ENCODE measurements at regions not wholly inside any gene's neighbourhood (a gene's known extent, or its start where the extent isn't known, plus 50 kb on each side); places are given as distances from the start of the nearest gene placed in this dataset.
A peak's percentile ranks its signal among the peaks of the same experiment; 100 is the strongest.

DNA sequence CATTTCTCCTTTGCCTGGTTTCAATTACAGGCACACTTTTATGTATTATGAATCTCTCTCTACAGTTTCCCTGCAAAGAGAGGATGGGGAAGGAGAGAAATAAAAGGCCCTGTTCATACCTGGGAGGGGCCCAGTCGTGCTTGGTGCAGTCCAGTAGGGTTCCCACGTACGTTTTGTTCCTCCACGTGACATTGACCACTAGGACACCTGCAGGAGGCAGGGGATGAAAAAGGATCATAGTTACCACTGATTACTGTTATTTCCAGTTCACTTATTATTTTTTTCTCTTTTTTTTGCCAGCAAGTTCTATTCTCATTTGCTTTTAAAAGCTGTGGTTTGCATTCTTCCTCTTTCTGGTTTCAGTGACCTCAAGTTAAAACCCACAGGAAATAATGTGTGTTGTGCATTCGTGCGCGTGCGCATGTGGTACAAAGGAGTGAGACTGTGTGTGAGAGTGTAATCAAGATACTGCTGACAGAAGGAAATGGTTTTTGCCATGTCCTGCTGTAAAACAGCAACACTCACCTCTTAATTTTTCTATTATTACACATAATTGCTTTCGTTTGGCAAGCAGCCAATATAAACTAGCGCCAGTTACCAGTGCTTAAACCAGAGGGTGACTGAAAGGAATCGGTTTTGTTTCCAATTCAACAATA is 96.8 kb downstream of the ZNF608 start:
- H3K9me3 Mint-ChIP-seq: no peaks in the 10 kb centered on the region
- ATAC-seq (ENCODE audit: low read depth in 2 of 2) (peak; percentile 78 to 82), DNase-seq (peak; percentile 96)
- peak overlapping the region; percentile 76 to 91 (median 86) for H3K4me3 Mint-ChIP-seq
- H3K36me3 Mint-ChIP-seq: peaks cover 0 to 9% of the 10 kb centered on the region in 2 donors
- peaks cover 6 to 14% (median 11%) of the 10 kb centered on the region in 3 donors for H3K27me3 Mint-ChIP-seq
- H3K4me1 Mint-ChIP-seq: peaks cover 55 to 85% (median 76%) of the 10 kb centered on the region in 3 donors
- H3K27ac Mint-ChIP-seq: peak overlapping the region; percentile 70 to 97 (median 94)

DNA sequence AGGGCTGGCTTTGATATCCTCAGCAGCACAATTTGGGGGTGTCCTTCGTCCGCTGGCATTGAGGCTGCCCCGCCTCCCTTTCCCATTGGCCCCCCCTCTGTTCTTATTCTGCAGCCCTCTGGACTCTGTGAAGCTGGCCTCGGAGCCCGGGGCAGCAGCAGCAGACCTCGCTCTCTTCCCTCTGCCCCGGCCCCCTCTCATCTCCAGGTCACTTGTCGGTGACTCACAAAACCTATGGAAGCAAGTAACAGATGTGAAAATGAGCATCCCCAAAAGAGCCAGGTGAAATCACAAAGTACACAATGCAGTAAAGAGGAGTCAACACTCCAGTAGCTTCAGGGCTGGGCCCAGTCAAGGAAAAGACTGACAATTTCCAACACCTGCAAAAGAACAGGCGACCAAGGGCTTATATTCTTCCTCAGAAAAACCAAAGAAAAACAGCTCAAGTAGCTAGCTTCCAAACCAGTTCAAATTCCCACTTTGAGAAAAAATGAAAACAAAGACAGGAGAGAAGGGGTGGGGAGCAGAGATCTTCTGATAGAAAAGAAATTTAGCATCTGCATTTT is 97.5 kb downstream of the ZNF608 start:
- no peaks in the 10 kb centered on the region for H3K9me3 Mint-ChIP-seq
- peaks cover 6 to 14% (median 11%) of the 10 kb centered on the region in 3 donors for H3K27me3 Mint-ChIP-seq
- H3K27ac Mint-ChIP-seq: peak overlapping the region; percentile 70 to 97 (median 94)
- ATAC-seq (ENCODE audit: low read depth in 2 of 2): no peak
- H3K4me3 Mint-ChIP-seq: peak overlapping the region; percentile 76 to 90 (median 86)
- peaks cover 0 to 9% of the 10 kb centered on the region in 2 donors for H3K36me3 Mint-ChIP-seq
- no peak for DNase-seq
- H3K4me1 Mint-ChIP-seq: peaks cover 55 to 85% (median 76%) of the 10 kb centered on the region in 3 donors

DNA sequence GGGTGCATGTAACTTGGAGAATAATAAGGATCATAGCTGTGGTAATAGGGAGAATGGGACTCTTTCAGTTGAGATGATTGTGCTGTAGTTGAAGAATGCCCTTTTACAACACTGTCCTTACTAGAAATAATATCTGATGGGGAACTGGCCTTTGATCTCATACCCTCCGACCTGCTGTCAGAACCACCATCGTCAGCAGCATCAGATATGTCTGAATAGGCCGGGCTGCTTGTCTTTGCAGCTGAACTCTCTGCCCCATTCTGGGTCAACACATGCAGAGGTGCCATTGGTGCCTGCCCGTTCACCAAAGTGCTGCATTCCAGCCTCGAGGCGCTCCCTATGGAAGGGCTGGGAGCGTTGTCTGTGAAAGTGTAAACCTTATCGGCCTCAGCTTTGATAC is 99.1 kb downstream of the ZNF608 start:
- ATAC-seq (ENCODE audit: low read depth in 2 of 2): no peak
- Mint-ChIP-seq H3K4me1 (peaks cover 47 to 74% (median 70%) of the 10 kb centered on the region in 3 donors), H3K27ac (peak overlapping the region in 2 of 6 donors; percentile 70 to 75), H3K36me3 (peaks cover 0 to 10% of the 10 kb centered on the region in 2 donors), H3K4me3 (peak overlapping the region in 4 of 8 donors; percentile 13 to 79 (median 42)), H3K27me3 (peaks cover 6 to 14% (median 11%) of the 10 kb centered on the region in 3 donors), H3K9me3 (no peaks in the 10 kb centered on the region)
- no peak for DNase-seq

DNA sequence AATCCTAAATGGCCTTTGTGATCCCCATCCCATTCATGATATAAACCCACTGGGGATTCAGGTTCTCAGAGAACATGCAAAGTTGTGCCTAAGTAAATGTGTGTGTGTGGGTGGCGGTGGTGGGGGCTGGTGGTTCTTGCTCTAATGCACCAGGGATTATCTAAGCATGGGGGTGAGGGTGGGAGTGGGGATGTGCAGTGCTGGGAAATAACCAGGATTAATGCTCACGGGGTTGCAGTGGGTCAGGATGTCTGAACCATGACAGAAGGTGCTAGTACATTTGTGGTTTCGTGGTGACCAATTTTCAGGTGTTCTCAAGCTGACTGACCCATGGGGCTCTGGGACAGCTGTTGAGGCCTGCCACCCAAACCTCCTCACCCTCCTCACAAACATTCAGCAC is 101.0 kb downstream of the ZNF608 start:
- DNase-seq (no peak), ATAC-seq (ENCODE audit: low read depth in 2 of 2) (no peak)
- peaks cover 8 to 29% of the 10 kb centered on the region in 2 donors for H3K36me3 Mint-ChIP-seq
- peak overlapping the region in 6 of 8 donors; percentile 23 to 81 (median 40) for H3K4me3 Mint-ChIP-seq
- peak overlapping the region; percentile 34 to 94 (median 82) for H3K27ac Mint-ChIP-seq
- H3K9me3 Mint-ChIP-seq: peaks cover 0 to 4% (median 0%) of the 10 kb centered on the region in 7 donors
- H3K27me3 Mint-ChIP-seq: peaks cover 6 to 14% (median 11%) of the 10 kb centered on the region in 3 donors
- H3K4me1 Mint-ChIP-seq: peaks cover 47 to 65% (median 62%) of the 10 kb centered on the region in 3 donors

DNA sequence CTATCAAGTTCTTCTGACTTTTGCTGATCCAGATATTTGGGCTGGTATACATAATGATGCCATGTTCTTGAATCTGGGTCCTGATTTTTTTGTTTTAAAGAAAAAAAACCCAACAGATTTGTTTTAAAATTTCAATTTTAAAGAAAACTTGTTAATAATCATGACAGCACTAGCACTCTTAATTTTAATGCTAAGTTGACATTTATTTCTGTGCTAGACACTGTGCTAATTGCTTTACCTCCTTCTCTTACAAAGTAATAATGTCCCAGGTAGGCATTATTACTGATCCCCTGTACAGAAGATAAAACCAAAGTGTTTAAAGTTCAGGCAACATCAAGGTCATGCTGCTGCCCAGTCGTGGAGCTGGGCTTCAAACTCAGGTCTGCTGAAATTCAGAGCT is 101.9 kb downstream of the ZNF608 start:
- ATAC-seq (ENCODE audit: low read depth in 2 of 2) (no peak), DNase-seq (no peak)
- peaks cover 3 to 14% (median 11%) of the 10 kb centered on the region in 3 donors for H3K27me3 Mint-ChIP-seq
- H3K27ac Mint-ChIP-seq: peak overlapping the region in 1 of 6 donors; percentile 29
- H3K36me3 Mint-ChIP-seq: peaks cover 11 to 34% of the 10 kb centered on the region in 2 donors
- H3K4me3 Mint-ChIP-seq: peak overlapping the region in 1 of 8 donors; percentile 20
- peaks cover 44 to 58% (median 53%) of the 10 kb centered on the region in 3 donors for H3K4me1 Mint-ChIP-seq
- peaks cover 0 to 6% (median 0%) of the 10 kb centered on the region in 7 donors for H3K9me3 Mint-ChIP-seq

DNA sequence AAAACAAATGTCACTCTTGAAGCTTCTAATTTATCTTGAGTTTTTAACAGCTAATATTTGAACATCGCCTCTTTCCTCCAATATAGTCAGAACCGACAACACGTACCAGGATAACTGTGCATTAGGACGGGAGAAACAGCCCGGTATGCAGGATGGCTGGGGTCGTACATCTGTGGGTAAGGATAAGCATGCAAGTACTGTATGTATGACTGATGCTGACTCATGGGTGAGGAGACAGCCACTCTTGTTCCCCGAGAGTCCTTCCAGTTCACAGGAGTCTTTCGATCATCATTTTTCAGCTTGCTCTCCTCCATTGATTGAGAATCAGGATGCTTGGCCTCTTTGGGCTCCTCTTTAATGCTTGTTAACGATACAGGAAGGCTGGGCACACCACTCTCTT is 102.3 kb downstream of the ZNF608 start:
- Mint-ChIP-seq H3K9me3 (peaks cover 0 to 6% (median 0%) of the 10 kb centered on the region in 7 donors), H3K27me3 (peaks cover 0 to 14% (median 11%) of the 10 kb centered on the region in 3 donors)

DNA sequence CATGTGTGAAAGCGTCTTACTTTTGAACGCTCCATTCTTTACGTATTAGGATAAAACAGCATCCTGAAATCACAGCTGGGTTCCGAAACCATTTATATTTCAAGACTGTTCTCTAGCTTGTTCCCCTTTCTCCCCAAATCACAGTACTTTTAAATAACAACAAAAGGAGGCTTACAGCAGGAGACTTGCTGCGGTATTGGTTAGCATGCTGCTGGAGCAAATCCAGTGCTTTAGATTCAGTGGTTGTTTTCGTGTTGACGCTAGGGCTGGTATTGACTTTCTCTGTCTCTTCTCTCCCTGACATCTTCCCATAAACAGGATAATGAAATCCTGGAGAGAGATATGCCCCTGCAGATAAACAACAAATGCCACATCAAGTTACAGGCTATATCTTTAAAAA is 103.1 kb downstream of the ZNF608 start:
- ATAC-seq (ENCODE audit: low read depth in 2 of 2) (no peak), DNase-seq (no peak)
- Mint-ChIP-seq H3K27ac (no peak overlapping the region), H3K36me3 (peaks cover 11 to 32% of the 10 kb centered on the region in 2 donors), H3K27me3 (peaks cover 0 to 14% (median 11%) of the 10 kb centered on the region in 3 donors), H3K4me1 (peaks cover 36 to 45% (median 41%) of the 10 kb centered on the region in 3 donors), H3K9me3 (peaks cover 0 to 6% (median 0%) of the 10 kb centered on the region in 7 donors), H3K4me3 (no peak overlapping the region)

More for the DNA sequence above, 102.3 kb downstream of the ZNF608 start:
- no peak for DNase-seq
- Mint-ChIP-seq H3K36me3 (peaks cover 11 to 34% of the 10 kb centered on the region in 2 donors), H3K27ac (no peak overlapping the region), H3K4me3 (no peak overlapping the region), H3K4me1 (peaks cover 44 to 53% (median 49%) of the 10 kb centered on the region in 3 donors)
- ATAC-seq (ENCODE audit: low read depth in 2 of 2): no peak

DNA sequence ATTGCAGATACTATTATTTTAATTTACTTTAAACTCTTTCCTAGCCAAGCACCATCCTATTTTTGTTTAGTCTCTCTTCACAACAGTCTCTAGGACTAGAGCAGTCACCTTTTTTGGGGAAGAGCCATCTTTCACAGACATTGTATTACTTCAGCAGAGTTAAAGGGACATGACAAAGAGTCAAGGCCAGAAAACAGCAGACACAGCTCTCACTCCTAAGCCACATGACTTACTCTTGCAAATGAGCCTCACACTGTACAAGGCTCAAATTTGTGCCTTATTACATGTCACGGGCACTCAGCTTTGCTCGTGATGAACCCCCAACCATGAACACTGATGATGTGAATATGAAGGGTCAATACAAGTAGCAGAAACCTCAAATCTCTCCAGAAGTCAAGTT is 104.3 kb downstream of the ZNF608 start:
- peaks cover 0 to 6% (median 0%) of the 10 kb centered on the region in 7 donors for H3K9me3 Mint-ChIP-seq
- peaks cover 24 to 33% (median 29%) of the 10 kb centered on the region in 3 donors for H3K4me1 Mint-ChIP-seq
- DNase-seq (no peak), ATAC-seq (ENCODE audit: low read depth in 2 of 2) (no peak)
- no peak overlapping the region for H3K4me3 Mint-ChIP-seq
- peaks cover 11 to 27% of the 10 kb centered on the region in 2 donors for H3K36me3 Mint-ChIP-seq
- peak overlapping the region in 1 of 6 donors; percentile 67 for H3K27ac Mint-ChIP-seq
- peaks cover 0 to 4% (median 3%) of the 10 kb centered on the region in 3 donors for H3K27me3 Mint-ChIP-seq

DNA sequence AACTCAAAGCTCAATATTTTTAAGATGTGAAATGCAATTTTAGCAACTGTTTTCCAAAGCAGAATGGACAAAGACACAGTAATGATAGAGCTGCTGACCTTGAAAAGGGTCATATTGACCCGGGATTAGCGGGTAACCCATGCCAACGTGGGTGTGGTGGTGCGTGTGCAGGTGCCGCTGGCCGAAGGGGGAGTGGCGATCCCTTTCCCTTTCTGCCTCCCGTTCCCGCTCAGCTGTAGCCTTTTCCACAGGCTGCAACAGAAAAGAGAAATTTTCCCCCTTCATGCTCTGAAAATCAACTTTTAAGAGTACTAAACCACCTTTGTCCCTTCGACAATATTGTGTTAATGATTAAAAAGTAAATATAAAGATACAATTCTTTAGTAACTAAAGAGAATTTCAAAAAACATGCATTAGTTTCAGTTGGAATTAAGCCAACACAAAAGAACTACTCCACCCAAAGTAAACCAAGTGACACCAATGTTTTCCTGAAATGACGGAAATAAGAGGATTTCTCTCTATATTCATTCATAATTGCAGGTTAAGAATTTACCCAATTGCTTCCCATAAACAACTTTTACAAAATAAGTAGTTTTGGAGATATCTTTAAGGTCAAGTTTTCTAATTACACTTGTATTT is 105.2 kb downstream of the ZNF608 start:
- DNase-seq (no peak), ATAC-seq (ENCODE audit: low read depth in 2 of 2) (no peak)
- Mint-ChIP-seq H3K27me3 (no peaks in the 10 kb centered on the region), H3K27ac (no peak overlapping the region), H3K4me1 (peaks cover 15 to 24% (median 20%) of the 10 kb centered on the region in 3 donors), H3K4me3 (no peak overlapping the region), H3K36me3 (peaks cover 11 to 25% of the 10 kb centered on the region in 2 donors), H3K9me3 (peaks cover 0 to 6% (median 0%) of the 10 kb centered on the region in 7 donors)

DNA sequence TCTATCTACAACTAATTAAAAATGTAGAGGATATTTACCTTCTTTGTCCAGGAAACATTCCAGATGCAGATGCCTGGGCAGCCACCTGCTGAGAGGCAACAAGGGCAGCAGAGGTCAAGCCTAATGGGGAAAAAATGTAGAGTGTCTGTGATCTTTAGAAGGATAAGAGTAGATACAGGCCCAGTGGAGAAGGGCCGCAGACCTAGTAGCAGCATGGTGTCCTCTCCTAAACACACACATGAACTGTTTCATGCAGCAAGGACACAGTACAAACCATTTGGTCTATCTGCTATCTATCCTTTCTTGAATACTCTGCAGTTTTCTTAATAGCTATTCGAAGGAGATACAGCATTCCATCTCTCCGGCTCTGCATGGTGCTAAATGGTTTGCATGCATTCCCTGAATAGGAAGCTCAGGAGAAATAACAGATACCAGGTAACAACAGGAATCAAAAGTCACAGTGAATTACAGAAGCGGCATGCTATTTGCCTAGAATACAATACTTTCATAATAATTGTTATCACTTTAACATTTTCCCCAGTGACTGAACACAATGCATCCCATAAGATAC is 107.3 kb downstream of the ZNF608 start:
- H3K27ac Mint-ChIP-seq: no peak overlapping the region
- ATAC-seq (ENCODE audit: low read depth in 2 of 2) (no peak), DNase-seq (no peak)
- no peaks in the 10 kb centered on the region for H3K27me3 Mint-ChIP-seq
- peaks cover 0 to 6% (median 0%) of the 10 kb centered on the region in 7 donors for H3K9me3 Mint-ChIP-seq
- peaks cover 11 to 28% of the 10 kb centered on the region in 2 donors for H3K36me3 Mint-ChIP-seq
- H3K4me3 Mint-ChIP-seq: no peak overlapping the region
- H3K4me1 Mint-ChIP-seq: peaks cover 5 to 8% (median 8%) of the 10 kb centered on the region in 3 donors

DNA sequence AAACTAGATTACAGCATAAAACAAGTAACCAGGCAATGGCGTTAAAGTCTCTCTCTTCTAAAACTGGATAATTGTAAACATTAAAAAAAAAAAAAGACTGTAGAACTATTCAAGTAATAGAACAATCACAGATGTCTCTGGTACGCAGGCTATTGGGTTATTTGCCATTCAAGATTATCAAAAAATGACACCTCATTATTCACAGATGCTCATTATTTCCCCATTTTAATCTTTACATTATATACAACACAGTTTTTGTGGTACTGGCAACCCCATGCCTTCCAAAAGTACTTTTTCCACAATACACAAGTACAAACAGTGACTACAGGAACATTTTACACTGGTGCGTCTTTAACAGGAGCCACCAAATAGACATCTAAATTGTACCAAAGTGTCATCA is 109.4 kb downstream of the ZNF608 start:
- no peak for DNase-seq
- H3K4me3 Mint-ChIP-seq: no peak overlapping the region
- no peak for ATAC-seq (ENCODE audit: low read depth in 2 of 2)
- H3K36me3 Mint-ChIP-seq: peaks cover 11 to 24% of the 10 kb centered on the region in 2 donors
- H3K9me3 Mint-ChIP-seq: peaks cover 0 to 6% (median 0%) of the 10 kb centered on the region in 7 donors
- H3K27ac Mint-ChIP-seq: no peak overlapping the region
- peaks cover 1 to 7% (median 5%) of the 10 kb centered on the region in 3 donors for H3K4me1 Mint-ChIP-seq
- no peaks in the 10 kb centered on the region for H3K27me3 Mint-ChIP-seq

DNA sequence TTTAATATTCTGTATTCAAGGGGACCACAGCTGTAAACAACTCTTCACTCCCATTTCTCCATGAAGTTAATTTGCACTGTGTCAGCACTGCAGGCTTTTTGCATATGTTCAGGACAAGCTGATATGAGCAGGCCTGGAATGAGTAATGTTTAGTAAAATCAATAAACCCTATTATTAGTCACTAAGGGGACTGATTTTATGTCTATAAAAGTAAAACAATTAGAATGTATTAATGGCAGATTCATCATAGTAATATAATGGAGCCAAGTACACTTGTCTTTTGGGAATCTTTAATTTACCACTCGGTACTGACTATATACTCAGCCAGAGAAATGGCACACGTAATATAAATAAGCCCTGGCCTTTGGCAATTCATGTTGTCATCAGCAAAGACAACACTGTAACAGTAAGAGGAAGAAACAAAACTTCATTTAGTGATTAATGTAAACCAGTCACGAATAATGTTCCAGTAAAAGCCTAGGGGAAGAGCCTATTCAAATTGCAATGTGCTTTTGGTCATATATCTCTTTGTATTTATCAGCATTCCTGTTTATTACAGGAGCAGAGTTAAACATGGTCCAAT is 111.6 kb downstream of the ZNF608 start:
- no peak for ATAC-seq (ENCODE audit: low read depth in 2 of 2)
- no peak for DNase-seq
- Mint-ChIP-seq H3K27me3 (peaks cover 0 to 10% (median 7%) of the 10 kb centered on the region in 3 donors), H3K36me3 (peaks cover 0 to 4% of the 10 kb centered on the region in 2 donors), H3K4me1 (peaks cover 0 to 24% (median 15%) of the 10 kb centered on the region in 3 donors), H3K27ac (no peak overlapping the region), H3K9me3 (no peaks in the 10 kb centered on the region), H3K4me3 (no peak overlapping the region)

Data from naive B cell (primary cell).